Neural cell (in vitro differentiated cells): ENCODE measurements at regions not wholly inside any gene's neighbourhood (a gene's known extent, or its start where the extent isn't known, plus 50 kb on each side); places are given as distances from the start of the nearest gene placed in this dataset.

ENCODE experiments used
- EZH2 ChIP-seq: fragments of 200-600, 300-800 bp; shearing (Covaris generic), sonication (generic); IDR thresholded peaks from 2 replicates; pipeline ENCODE4 v1.6.1; 2014; ENCODE audit warnings: antibody characterized with exemption, low read length, borderline replicate concordance, mild to moderate bottlenecking; ENCODE audit not compliant: insufficient read depth, poor library complexity, severe bottlenecking
- TF ChIP-seq, protein P1 (sequence below): fragments of 450-650 bp; IDR thresholded peaks from 2 replicates; pipeline ENCODE4 v1.5.1; 2014; ENCODE audit warnings: antibody characterized with exemption, mild to moderate bottlenecking, moderate library complexity; ENCODE audit not compliant: poor library complexity, severe bottlenecking
- TF ChIP-seq, protein P2 (sequence below): IDR thresholded peaks from 2 replicates; pipeline ENCODE4 v1.6.1; 2012; ENCODE audit warnings: borderline replicate concordance

DNA sequence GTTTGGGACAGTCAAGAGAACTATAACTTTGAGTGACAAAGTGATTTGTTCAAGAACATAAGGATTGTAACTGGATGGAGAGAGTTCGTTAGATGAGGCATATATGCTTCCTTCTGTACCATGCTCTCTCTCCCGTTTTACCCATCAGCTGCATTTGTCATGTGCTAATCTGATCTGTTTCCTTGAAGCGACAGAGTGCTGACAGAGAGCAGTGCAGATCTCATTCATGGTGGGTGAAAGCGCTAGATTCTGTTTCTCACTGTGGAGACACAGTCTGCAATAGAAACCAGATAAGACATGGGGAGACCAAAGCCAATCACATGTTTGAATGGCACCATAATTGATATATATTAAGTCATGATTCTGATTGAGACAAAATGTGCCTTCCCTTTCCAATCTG is 456.6 kb upstream of the CELF4 start:
- TF ChIP-seq, protein P1, sequence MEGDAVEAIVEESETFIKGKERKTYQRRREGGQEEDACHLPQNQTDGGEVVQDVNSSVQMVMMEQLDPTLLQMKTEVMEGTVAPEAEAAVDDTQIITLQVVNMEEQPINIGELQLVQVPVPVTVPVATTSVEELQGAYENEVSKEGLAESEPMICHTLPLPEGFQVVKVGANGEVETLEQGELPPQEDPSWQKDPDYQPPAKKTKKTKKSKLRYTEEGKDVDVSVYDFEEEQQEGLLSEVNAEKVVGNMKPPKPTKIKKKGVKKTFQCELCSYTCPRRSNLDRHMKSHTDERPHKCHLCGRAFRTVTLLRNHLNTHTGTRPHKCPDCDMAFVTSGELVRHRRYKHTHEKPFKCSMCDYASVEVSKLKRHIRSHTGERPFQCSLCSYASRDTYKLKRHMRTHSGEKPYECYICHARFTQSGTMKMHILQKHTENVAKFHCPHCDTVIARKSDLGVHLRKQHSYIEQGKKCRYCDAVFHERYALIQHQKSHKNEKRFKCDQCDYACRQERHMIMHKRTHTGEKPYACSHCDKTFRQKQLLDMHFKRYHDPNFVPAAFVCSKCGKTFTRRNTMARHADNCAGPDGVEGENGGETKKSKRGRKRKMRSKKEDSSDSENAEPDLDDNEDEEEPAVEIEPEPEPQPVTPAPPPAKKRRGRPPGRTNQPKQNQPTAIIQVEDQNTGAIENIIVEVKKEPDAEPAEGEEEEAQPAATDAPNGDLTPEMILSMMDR, result no peak
- TF ChIP-seq EZH2, result no peak
- TF ChIP-seq, protein P2, sequence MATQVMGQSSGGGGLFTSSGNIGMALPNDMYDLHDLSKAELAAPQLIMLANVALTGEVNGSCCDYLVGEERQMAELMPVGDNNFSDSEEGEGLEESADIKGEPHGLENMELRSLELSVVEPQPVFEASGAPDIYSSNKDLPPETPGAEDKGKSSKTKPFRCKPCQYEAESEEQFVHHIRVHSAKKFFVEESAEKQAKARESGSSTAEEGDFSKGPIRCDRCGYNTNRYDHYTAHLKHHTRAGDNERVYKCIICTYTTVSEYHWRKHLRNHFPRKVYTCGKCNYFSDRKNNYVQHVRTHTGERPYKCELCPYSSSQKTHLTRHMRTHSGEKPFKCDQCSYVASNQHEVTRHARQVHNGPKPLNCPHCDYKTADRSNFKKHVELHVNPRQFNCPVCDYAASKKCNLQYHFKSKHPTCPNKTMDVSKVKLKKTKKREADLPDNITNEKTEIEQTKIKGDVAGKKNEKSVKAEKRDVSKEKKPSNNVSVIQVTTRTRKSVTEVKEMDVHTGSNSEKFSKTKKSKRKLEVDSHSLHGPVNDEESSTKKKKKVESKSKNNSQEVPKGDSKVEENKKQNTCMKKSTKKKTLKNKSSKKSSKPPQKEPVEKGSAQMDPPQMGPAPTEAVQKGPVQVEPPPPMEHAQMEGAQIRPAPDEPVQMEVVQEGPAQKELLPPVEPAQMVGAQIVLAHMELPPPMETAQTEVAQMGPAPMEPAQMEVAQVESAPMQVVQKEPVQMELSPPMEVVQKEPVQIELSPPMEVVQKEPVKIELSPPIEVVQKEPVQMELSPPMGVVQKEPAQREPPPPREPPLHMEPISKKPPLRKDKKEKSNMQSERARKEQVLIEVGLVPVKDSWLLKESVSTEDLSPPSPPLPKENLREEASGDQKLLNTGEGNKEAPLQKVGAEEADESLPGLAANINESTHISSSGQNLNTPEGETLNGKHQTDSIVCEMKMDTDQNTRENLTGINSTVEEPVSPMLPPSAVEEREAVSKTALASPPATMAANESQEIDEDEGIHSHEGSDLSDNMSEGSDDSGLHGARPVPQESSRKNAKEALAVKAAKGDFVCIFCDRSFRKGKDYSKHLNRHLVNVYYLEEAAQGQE, result no peak
